ENCODE measurements at regions not wholly inside any gene's neighbourhood (a gene's known extent, or its start where the extent isn't known, plus 50 kb on each side); places are given as distances from the start of the nearest gene placed in this dataset.

DNA sequence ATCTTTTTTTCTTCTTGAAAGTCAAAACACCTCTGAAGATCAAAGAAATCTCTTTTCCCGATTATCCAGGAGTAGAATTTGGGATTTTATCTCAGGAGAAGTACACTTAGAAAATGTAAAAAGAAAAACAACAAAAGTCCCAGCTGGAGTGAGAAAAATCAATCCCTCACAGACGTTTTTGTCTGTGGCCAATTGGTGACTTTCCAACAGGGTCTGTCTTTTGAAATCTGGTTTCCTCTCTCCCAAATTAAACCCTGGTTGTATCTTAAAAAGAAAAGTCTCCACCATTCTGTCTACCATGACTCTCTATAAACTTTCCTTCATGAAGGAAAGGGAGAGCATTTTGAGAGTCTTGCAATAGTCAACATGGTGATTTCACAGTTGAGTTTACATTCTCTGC, 88.1 kb downstream of the DACT1 start:
- Histone ChIP-seq H2AFZ (ENCODE audit: low read depth, low read length, poor library complexity, severe bottlenecking) (peak overlapping the region; percentile 25), H4K20me1 (ENCODE audit: insufficient read depth) (no peaks in the 10 kb centered on the region), H3K4me3 (replicated peaks in 1 of 2; ENCODE audit: low read depth in 1 of 2, low read length in 2 of 2) (no peak overlapping the region), H3K27ac (ENCODE audit: low read depth, low read length) (no peak overlapping the region), H3K4me2 (ENCODE audit: low read length) (no peak overlapping the region), H3K27me3 (ENCODE audit: insufficient read depth, low read length) (no peaks in the 10 kb centered on the region), H3K36me3 (ENCODE audit: control insufficient read depth in 1 of 2, insufficient read depth in 2 of 2, low read length in 2 of 2) (no peaks in the 10 kb centered on the region), H3K9ac (ENCODE audit: low read length) (no peak overlapping the region), H3K4me1 (ENCODE audit: control insufficient read depth in 1 of 2, insufficient read depth in 2 of 2, low read length in 2 of 2) (peaks cover 8 to 19% of the 10 kb centered on the region in 2 experiments), H3K9me2 (ENCODE audit: insufficient read depth) (peaks cover 2% of the 10 kb centered on the region; the same call in 1 of the 2 replicates), H3K9me3 (ENCODE audit: control insufficient read depth in 1 of 2, insufficient read depth in 1 of 2, low read depth in 1 of 2, low read length in 2 of 2) (no peaks in the 10 kb centered on the region), H3K79me2 (ENCODE audit: insufficient read depth, low read length) (no peaks in the 10 kb centered on the region)
- ChIA-PET RAD21 (ENCODE audit: low non-redundant PET in 1 of 2, low total read pairs in 2 of 2, uncharacterized antibody in 2 of 2, unreplicated experiment in 2 of 2) (no interaction called here), POLR2A (no interaction called here), CTCF (no interaction called here)
- intact Hi-C loops (cut with micrococcal nuclease) = no loop called here
- ATAC-seq (no peak), DNase-seq (ENCODE audit: low read depth, low spot score) (no peak)
- BruUV-seq (replicated peaks) = no TSS peak
- TF ChIP-seq SP1 (IDR thresholded peaks at IDR 0.05; ENCODE audit: low read depth) (no peak), JUND (IDR thresholded peaks at IDR 0.05) (no peak), EZH2phosphoT487 (IDR thresholded peaks at IDR 0.05; ENCODE audit: borderline replicate concordance) (no peak), CBX3 (IDR thresholded peaks at IDR 0.05; ENCODE audit: low read depth) (no peak), POLR2AphosphoS5 (IDR thresholded peaks at IDR 0.05; ENCODE audit: low read depth, low read length) (no peak), ATF3 (IDR thresholded peaks at IDR 0.05) (no peak), RAD21 (IDR thresholded peaks at IDR 0.05; ENCODE audit: low read depth) (no peak), YY1 (IDR thresholded peaks at IDR 0.05; ENCODE audit: extremely low read depth, insufficient replicate concordance, low read depth, low read length) (no peak), POLR2A (IDR thresholded peaks at IDR 0.05; ENCODE audit: borderline replicate concordance, extremely low read depth, insufficient read depth, insufficient read length) (no peak), SRF (IDR thresholded peaks at IDR 0.05; ENCODE audit: low read depth) (no peak), EZH2 (IDR thresholded peaks at IDR 0.05) (no peak), TCF7L2 (IDR thresholded peaks at IDR 0.05; ENCODE audit: borderline replicate concordance, extremely low read depth, insufficient read depth, insufficient read length) (no peak), EGR1 (IDR thresholded peaks at IDR 0.05; ENCODE audit: low read depth) (no peak), ELF1 (IDR thresholded peaks at IDR 0.05; ENCODE audit: borderline replicate concordance, low read depth) (no peak), ZNF274 (IDR thresholded peaks at IDR 0.05; ENCODE audit: low read depth, low read length) (no peak)
- TF ChIP-seq, protein P1, sequence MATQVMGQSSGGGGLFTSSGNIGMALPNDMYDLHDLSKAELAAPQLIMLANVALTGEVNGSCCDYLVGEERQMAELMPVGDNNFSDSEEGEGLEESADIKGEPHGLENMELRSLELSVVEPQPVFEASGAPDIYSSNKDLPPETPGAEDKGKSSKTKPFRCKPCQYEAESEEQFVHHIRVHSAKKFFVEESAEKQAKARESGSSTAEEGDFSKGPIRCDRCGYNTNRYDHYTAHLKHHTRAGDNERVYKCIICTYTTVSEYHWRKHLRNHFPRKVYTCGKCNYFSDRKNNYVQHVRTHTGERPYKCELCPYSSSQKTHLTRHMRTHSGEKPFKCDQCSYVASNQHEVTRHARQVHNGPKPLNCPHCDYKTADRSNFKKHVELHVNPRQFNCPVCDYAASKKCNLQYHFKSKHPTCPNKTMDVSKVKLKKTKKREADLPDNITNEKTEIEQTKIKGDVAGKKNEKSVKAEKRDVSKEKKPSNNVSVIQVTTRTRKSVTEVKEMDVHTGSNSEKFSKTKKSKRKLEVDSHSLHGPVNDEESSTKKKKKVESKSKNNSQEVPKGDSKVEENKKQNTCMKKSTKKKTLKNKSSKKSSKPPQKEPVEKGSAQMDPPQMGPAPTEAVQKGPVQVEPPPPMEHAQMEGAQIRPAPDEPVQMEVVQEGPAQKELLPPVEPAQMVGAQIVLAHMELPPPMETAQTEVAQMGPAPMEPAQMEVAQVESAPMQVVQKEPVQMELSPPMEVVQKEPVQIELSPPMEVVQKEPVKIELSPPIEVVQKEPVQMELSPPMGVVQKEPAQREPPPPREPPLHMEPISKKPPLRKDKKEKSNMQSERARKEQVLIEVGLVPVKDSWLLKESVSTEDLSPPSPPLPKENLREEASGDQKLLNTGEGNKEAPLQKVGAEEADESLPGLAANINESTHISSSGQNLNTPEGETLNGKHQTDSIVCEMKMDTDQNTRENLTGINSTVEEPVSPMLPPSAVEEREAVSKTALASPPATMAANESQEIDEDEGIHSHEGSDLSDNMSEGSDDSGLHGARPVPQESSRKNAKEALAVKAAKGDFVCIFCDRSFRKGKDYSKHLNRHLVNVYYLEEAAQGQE (IDR thresholded peaks at IDR 0.05; ENCODE audit: low read depth) = no peak
- TF ChIP-seq, protein P2, sequence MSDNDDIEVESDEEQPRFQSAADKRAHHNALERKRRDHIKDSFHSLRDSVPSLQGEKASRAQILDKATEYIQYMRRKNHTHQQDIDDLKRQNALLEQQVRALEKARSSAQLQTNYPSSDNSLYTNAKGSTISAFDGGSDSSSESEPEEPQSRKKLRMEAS (IDR thresholded peaks at IDR 0.05) = no peak
